Fibroblast of gingiva (primary cell): ENCODE measurements at regions not wholly inside any gene's neighbourhood (a gene's known extent, or its start where the extent isn't known, plus 50 kb on each side); places are given as distances from the start of the nearest gene placed in this dataset.
"Not testable (repeated sequence)": the region's sequence is repeated elsewhere in the genome, so short reads cannot be mapped to it uniquely, and the experiment has no call there.

Experiments used
- DNase-seq: peaks from one replicate; pipeline ENCODE4 v3.0.0-alpha.2; 2011; ENCODE audit warnings: low read depth

DNA sequence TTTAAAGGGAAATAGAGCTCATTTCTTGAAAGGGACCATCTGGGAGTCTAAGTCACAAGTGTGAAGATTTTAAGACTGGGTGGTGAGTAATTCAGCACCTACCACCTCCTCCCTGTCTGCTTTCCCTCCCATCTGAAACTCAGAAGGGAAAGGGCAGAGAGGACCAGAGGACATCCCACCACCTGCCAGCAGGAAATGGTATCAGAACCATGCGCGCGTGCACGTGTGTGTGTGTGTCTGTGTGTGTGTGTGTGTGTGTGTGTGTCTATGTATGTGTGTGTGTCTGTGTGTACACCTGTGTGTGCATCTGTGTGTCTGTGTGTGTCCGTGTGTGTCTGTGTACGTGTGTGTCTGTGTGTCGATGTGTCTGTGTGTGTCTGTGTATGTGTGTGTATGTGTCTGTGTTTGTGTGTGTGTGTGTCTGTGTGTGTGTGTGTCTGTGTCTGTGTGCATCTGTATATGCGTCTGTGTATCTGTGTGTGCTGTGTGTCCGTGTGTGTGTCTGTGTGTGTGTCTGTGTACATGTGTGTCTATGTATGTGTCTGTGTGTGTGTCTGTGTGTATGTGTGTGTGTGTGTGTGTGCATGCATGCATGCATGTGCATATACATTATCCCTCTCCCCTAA lies 76.8 kb downstream of the ZFP36L2 start:
- no peak for DNase-seq

DNA sequence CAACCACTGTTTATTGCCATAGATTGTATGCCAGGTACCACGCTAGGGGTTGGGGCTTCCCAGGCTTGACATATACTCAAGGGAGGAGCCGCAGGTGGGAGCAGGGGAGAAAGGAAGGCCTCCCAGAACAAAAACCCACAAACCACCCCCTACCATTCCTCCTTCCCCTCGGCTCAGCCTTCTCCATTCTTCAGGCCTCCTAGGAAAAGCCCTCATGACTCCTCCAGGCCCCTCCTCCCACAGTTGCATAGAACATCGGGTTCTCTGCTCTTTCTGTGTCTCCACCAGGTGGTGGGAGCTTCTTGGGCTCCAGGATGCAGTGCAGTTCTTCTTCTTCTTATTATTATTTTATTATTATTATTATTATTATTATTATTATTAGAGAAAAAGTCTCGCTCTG lies 80.3 kb downstream of the ZFP36L2 start:
- no peak for DNase-seq

DNA sequence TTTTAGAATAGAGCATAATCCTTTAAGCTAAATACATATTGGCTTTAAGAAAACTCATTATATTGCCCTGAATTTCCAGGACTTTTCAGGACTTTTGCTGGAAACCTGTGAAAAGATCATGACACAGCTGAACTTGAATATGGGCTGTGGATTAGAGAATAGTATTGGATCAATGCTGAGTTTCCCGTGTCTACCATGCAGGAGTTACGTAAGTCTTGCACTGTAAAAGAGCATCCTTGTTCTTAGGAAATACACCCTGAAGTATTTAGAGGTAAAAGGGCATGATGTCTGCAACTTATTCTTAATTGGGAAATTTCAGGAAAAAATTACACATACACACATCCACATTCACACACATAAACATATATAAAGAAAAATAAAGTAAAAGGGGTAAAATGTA lies 82.1 kb downstream of the ZFP36L2 start:
- DNase-seq = peak; percentile 84

DNA sequence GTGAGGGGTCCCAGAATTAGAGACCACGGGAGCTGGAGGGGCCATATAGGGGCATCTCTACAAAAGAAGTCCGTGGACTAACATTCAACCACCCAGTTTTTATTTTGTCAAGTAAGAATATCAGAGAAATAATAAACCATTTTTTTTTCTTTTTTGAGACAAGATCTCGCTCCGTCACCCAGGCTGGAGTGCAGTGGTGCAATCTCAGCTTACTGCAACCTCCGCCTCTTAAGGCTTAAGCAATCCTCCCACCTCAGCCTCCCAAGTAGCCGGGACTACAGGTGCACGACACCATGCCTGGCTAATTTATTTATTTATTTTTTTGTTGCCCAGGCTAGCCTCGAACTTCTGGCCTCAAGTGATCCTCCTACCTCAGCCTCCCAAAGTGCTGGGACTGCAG lies 82.7 kb downstream of the ZFP36L2 start:
- no peak for DNase-seq

DNA sequence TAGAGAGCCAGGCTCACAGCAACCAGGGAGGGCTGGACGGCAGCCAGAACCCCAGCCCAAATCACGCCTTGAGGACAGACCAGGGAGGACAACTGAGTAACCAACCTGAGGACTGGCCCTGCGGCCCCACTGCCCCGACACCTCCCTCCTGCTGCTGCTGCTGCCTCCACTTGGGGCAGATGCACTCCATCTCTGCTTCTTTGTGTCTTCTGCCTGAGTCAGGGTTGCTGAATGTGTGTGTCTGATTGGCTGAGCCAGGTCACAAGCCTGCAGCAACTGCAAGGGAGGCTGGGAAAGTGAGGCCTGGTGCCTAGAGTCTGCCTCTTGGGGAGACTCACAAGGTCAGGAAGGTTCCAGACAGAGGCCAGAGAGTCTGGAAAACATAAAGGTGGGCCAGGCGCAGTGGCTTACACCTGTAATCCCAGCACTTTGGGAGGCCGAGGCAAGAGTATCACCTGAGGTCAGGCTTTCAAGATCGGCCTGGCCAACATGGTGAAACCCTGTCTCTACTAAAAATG lies 83.4 kb downstream of the ZFP36L2 start:
- no peak for DNase-seq

DNA sequence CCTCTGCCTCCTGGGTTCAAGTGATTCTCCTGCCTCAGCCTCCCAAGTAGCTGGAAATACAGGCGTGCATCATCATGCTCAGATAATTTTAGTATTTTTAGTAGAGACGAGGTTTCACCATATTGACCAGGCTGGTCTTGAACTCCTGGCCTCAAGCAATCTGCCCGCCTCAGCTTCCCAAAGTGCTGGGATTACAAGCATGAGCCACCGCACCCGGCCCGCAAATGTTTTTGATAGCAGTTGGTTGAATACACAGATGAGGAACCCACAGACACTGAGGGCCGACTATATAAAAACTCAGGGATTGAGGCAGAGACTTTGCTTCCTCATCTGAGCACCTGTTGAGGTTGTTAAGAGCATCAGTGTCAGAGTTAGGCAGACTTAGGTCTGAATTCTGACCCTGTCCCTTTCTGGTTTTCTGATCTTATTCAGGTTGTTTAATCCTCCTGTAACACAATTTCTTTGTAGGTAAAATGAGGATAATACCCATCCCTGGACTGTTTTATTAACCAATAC lies 84.7 kb downstream of the ZFP36L2 start:
- not testable (repeated sequence) for DNase-seq

DNA sequence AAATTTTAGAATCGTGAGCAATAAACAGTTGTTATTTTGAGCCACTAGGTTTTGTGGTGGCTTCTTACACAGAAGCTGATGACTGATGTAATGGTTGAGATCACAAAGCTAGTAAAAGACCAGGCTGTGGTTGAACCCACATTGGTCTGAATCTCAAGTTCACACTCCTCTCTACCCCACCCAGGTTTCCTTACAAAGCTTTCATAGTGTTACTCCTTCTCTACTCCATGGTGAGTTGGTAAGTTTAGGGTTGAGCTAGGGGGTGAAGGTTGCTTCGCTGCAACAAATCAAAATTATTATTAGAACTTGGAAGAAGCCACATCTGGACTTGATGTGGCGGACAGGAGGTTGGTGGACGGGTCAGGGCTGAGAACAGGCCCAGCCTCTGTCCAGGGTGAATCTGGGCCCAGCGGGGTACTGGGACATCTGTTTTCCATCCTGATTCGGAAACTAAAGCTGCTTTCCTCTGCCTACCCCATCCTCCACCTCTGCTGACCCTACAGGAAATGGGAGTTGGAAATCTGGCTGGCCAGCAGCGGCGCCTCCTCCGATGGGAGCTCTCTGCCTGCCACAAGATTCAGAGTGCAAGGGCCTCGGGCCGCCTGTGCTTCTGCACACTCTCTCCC lies 86.3 kb downstream of the ZFP36L2 start:
- DNase-seq = peak; percentile 44

DNA sequence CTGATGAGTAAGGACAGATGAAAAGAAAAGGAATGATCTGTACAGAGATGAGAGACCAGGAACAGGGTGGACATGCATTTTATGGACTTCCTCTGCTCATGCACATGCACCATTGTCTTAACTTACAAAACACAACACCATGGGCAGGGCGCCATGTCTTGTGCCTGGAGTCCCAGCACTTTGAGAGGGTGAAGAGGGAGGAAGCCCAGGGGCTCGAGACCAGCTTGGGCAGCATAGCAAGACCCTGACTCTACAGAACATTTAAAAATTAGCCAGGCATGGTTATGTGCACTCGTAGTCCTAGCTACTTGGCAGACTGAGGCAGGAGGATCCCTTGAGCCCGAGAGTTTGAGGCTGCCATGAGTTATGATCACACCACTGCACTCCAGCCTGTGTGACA lies 86.9 kb downstream of the ZFP36L2 start:
- no peak for DNase-seq

DNA sequence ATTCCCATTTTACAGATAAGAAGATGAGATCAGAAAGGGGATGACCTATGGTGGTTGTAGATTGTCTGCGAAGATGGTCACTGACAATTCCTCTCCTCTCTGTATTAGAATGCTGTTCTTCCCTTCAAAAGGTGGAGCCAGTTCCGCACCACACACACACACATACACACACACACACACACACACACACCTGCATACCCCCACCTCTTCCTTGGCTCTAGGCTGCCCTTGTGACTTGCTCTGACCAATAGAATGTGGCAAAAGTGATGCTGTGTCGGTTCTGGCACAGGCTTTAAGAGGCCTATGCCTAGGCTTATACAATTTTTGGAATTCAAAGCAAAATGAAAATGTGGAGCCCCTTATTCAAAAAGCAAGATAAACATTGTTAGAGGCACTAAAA lies 88.0 kb downstream of the ZFP36L2 start:
- no peak for DNase-seq

DNA sequence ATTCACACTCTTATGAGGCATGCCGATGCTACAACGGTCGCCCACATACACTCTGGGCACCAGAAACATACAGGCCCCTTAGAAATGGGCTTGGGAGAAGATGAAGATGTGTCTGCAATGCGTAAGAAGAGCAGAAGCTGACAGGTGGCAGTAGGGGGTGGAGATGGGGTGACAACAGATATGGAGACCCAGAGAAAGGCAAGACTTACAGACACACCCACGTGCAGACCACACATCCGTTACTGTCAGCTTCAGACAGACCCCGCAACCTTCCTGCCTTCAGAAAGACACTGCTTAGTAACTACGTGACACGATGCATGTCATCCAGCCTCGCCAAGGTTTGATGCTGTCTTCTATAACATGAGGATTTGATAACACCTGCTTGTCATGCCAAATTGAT lies 89.5 kb downstream of the ZFP36L2 start:
- DNase-seq = no peak

DNA sequence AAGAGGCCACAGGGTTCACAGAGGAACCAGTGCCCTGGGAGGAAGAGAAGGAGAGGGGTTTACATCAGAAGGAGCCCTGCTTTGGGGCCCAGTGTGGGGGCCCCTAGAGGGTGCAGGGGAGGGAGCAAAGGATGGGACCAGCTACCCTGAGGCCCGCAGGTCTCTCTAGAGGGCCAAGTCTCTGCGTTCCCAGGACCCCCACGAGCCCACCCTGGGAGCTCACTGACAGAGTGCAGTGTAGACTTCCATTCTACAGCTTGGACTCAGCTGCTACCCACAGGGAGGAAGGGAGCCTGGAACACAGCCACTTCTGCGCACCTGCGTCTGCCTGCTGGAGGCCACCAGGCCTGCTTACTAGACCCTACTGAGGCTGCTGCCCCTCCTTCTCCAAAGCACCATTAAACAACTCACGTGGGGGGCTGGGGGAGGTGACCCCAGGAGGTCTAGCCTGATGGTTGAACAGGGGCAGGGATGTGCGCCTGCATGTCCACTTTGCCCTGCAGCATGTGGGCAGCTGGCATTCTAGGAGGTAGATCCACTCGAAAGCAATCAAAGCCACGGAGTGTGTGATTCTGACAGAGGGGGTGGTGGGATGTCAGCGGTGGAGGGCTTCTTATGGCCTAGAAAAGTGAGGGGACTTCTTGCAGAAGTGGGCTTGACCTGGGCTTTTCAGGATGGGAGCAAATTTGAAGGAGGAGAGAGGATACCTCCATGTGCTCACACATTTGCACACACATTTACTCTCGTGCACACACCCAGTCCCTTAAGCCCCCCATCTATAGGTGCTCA lies 90.2 kb downstream of the ZFP36L2 start:
- no peak for DNase-seq

DNA sequence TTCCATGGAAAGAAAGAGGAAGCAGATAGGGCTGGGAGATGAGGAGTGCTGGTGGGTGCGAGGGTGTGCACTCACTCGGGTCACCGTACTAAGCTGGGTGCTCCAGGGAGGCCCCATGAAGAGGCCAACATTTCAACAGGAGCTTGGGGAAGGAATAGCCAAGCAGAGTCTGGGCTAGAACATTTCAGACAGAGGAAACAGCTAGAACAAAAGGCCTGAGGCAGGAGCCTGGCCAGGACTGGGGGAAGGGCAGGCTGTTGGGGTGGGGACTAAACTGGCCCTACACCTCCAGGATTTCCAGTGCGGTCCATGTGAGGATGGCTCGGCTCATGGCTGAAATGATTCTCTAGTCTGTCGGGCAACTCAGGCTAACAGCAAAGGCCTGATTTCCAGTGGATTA lies 90.8 kb downstream of the ZFP36L2 start:
- no peak for DNase-seq

DNA sequence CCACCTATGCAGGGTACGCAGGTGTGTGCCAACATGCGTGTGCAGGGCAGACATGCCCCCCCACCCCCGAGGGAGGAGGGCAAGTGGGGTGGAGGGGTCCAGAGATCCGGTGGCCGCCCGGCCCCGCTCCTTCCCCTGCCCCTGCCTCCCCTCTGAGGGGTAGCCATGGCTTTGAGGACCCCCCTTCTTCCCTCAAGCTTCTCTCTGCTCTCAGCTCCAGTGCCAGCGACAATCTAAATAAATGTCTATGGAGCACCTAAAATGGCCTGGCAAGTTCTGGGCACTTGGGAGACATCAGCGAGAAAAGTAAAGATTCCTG lies 91.9 kb downstream of the ZFP36L2 start:
- no peak for DNase-seq

DNA sequence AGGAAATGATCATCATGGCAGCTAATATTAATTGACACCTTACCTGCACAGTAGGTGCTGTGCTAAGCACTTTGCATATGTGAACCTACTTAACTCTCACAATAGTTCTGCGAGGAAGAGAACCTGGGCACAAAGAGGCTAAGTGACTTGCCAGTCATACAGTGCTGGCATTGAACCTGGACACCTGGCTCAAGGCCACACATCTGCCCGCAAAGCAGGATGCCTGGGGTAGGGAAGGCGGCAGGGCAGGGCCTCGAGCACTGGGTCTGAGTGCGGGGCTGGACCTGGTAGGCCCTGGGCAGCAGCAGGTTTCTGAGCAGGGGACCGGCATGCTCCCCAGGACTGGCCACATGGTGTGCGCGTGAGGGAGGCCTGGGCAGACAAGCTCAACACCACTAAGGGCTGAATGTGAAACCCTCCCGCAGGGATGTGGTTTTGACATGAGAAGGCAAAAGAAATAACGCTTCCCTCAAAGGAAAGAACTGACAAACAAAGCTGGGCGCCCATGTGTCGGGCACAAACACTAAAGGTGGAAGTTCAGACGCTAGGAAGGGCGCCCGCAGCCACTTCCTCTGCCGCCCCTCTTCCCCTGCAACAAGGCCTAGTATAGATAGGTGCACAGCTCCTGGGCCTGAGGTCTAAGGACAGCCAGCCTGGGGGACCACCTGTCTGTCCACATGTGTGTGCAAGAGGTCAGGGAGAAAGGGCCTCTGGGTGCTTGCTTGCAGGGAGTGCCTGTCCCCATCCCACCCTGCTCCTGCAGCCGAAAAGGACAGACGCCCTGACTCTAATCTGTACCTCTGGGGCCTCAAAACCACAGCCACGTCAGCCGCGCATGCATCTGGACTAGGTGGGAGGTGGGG lies 92.5 kb downstream of the ZFP36L2 start:
- DNase-seq = no peak

DNA sequence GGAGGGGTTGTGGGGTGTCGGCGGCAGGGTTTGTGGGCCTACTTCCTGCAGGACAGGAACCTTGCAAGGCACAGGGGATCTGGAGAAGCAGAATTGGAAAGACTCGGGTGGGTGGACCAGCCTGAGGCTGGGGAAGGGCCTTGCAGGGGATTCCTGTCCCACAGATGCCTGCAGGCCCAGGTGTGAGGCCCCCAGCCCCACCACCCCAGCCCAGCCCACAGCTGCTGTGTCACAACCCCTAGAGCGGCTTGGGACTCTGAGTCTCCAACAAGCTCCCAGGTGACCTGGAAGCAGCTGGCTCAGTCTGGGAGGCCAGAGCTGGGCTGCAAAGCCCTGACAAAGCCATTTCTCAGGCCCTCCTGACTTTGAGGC lies 93.1 kb downstream of the ZFP36L2 start:
- no peak for DNase-seq

DNA sequence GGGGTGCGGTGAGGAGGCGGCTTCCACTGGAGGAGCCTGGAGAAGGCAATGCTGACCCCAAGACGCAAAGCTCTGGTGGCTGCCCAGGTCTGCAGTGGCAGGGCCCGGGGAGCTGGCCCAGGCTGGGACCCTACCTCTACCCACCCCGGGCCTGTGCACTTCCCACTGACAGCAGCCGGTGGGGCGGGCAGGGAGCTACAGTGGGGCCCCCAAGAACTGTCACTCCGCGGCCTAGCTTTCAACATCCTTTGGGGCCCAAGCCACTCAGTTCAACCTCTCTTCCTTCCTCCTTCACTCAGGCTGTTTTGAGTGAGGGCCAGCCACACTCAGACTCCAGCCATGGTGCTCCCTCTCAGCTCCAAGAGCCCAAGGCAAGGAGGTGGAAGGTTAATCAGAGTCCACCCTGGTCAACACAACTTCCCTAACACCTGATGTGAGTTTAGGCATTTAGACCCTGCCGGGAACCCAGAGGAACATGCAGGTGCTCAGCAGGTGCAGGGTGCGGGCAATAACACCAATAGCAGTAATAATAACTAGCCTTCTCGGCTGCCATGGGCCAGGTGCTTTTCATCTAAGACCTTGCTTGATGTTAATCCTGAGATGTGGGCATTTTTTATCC lies 93.6 kb downstream of the ZFP36L2 start:
- no peak for DNase-seq

DNA sequence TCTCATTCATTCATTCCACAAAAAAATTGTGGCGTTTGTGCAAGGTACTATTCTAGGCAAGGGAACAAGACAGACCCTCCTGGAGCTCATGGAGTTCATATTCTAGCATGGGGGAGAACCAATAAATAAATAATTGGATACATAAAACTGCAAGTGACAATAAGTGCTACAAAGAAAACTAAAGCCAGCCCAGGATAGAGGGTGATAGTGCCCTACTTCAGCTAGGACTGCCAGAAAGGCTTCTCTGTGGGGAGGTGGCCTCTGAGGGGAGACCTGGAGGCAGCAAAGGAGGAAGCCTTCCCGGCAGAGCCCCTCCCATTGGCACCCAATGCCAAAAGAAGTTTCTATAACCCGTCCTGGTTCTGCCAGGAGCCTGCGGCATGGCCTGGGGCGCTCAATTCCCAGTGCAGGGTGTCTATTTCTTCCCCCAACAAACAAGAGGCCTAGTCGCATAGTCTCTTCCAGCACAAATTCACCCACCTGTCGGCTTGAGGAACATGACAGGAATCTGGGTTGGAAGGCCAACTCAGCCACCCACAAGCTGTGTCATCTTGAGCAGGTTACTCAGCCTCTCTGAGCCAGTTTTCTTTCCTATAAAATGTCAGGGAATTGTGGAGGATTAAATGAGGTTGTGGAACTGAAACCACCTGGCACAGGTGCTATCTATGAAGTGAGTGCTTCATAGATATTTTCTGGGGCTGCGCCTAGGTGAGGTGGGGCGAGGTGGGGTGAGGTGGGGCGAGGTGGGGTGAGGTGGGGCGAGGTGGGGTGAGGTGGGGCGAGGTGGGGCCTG lies 94.3 kb downstream of the ZFP36L2 start:
- no peak for DNase-seq

DNA sequence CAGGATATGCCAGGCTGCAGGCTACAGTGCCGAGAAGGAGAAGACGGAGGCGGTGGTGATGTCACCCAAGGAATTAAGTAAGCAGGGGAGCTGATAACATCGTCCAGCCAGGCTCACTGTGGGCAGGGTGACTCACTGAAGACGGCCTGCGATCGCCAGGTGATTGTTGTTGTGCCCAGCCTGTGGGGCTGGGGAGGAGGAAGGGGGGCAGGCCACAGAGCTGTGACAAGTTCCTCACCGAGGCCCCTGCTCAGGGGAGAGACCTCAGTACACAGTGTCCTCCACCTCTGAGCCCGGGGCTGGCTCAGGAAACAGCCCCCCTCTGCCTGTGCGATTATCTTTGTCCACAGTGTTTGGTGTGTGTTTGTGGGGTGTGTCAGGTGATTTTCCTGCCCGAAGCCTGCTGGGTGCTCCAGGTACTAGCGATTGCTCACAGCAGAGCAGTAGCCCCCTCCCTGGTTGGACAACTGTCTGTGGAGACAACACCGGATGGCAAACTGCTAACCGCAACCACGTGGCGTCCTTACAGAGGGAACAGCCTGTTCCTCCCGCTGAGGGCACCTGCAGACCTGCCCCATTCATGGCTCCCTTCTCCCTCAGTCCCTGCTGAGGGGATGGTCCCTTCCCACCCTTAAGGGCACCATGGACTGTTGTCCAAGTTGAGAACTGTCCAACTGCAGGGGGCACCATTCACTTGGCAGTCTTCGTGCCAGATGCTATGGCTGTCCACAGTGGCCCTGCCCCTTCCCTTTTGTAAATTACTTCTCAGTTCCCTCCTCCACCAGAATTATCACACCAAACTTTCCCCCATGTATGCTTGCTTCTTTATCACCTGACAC lies 95.1 kb downstream of the ZFP36L2 start:
- DNase-seq = peak; percentile 52

DNA sequence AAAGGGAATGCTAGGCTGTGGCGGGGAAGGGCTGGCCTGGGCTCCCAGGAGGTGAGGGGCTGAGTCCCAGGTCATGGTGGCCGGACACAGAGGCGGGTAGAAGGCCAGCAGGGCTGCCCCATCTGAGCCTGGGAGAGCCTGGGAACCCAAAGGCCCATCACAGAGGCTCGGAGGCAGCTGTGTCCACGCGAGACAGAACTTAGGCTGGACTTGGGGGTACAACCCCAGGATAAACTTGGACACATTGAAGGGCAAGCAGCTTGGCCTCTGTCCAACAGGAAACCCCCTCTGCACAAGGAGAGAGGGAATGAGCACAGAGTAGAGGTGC lies 95.9 kb downstream of the ZFP36L2 start:
- DNase-seq = no peak
